Neuronal stem cell (in vitro differentiated cells): ENCODE measurements at regions not wholly inside any gene's neighbourhood (a gene's known extent, or its start where the extent isn't known, plus 50 kb on each side); places are given as distances from the start of the nearest gene placed in this dataset.

Experiments
- DNase-seq: peaks from one replicate; pipeline ENCODE4 v3.0.0-alpha.2; 2013; ENCODE audit warnings: low spot score
- H2AFZ ChIP-seq: one replicate; pipeline ENCODE4 v1.6.1; 2013; ENCODE audit warnings: mild to moderate bottlenecking, low read length, inconsistent platforms
- H2AK5ac ChIP-seq: 2 replicates; pipeline ENCODE4 v1.6.1; 2013; ENCODE audit warnings: low read depth, mild to moderate bottlenecking, inconsistent platforms, low read length, moderate library complexity, mixed read lengths
- H2BK120ac ChIP-seq: 2 replicates; pipeline ENCODE4 v1.6.1; 2013; ENCODE audit warnings: low read depth, mild to moderate bottlenecking, inconsistent platforms, low read length, moderate library complexity, mixed read lengths
- H2BK12ac ChIP-seq: one replicate; pipeline ENCODE4 v1.6.1; 2013; ENCODE audit warnings: low read length, inconsistent platforms
- H2BK15ac ChIP-seq: 2 replicates; pipeline ENCODE4 v1.6.1; 2013; ENCODE audit warnings: mild to moderate bottlenecking, low read length, inconsistent platforms, mixed read lengths
- H2BK5ac ChIP-seq: one replicate; pipeline ENCODE4 v1.6.1; 2013; ENCODE audit warnings: inconsistent platforms, mild to moderate bottlenecking, low read length, moderate library complexity
- H3K14ac ChIP-seq: one replicate; pipeline ENCODE4 v1.6.1; 2013; ENCODE audit warnings: low read length, inconsistent platforms
- H3K18ac ChIP-seq: 2 replicates; pipeline ENCODE4 v1.6.1; 2013; ENCODE audit warnings: low read length, inconsistent platforms
- H3K23ac ChIP-seq: 2 replicates; pipeline ENCODE4 v1.6.1; 2013; ENCODE audit warnings: low read depth, mild to moderate bottlenecking, mixed read lengths, low read length, inconsistent platforms; ENCODE audit not compliant: poor library complexity
- H3K27ac ChIP-seq: replicated peaks from 3 replicates; pipeline ENCODE4 v1.5.1; 2013; ENCODE audit warnings: low read length, inconsistent platforms
- H3K27me3 ChIP-seq, 3 experiments: 2 replicates each; pipeline ENCODE4 v1.6.1; 2013; ENCODE audit warnings: low read length in 3 of 3, mild to moderate bottlenecking in 2 of 3, inconsistent platforms in 1 of 3, low read depth in 1 of 3, mixed read lengths in 1 of 3, moderate library complexity in 1 of 3; ENCODE audit not compliant: control insufficient read depth in 3 of 3, insufficient read depth in 3 of 3
- H3K36me3 ChIP-seq, 2 donors: replicated peaks in 1 of 2; 2 replicates each; pipeline ENCODE4 v1.6.1; 2013; ENCODE audit warnings: low read length in 2 of 2; ENCODE audit not compliant: control insufficient read depth in 2 of 2, insufficient read depth in 2 of 2
- H3K4ac ChIP-seq: 2 replicates; pipeline ENCODE4 v1.6.1; 2013; ENCODE audit warnings: inconsistent platforms, mild to moderate bottlenecking, low read length, moderate library complexity
- H3K4me1 ChIP-seq, 2 donors: 1 replicate in 1 of 2; 2 replicates in 1 of 2; pipeline ENCODE4 v1.6.1; 2013; ENCODE audit warnings: low read length in 2 of 2, low read depth in 1 of 2; ENCODE audit not compliant: control insufficient read depth in 2 of 2, insufficient read depth in 1 of 2
- H3K4me2 ChIP-seq: one replicate; pipeline ENCODE4 v1.6.1; 2013; ENCODE audit warnings: mild to moderate bottlenecking, low read length, inconsistent platforms; ENCODE audit not compliant: insufficient read depth, poor library complexity, severe bottlenecking
- H3K4me3 ChIP-seq, 2 donors: 2 replicates each; pipeline ENCODE4 v1.5.1; 2013; ENCODE audit warnings: low read length in 2 of 2, mild to moderate bottlenecking in 2 of 2, inconsistent platforms in 1 of 2, moderate library complexity in 1 of 2
- H3K79me1 ChIP-seq: one replicate; pipeline ENCODE4 v1.6.1; 2013; ENCODE audit warnings: low read depth, mild to moderate bottlenecking, inconsistent platforms, low read length, moderate library complexity
- H3K9ac ChIP-seq: one replicate; pipeline ENCODE4 v1.6.1; 2013; ENCODE audit warnings: mild to moderate bottlenecking, low read depth, low read length, inconsistent platforms; ENCODE audit not compliant: poor library complexity
- H3K9me3 ChIP-seq, 2 donors: replicated peaks in 1 of 2; 2 replicates each; pipeline versions ENCODE3 to v1.6.1; 2013; ENCODE audit warnings: low read length in 2 of 2, mild to moderate bottlenecking in 2 of 2, inconsistent platforms in 1 of 2, low read depth in 1 of 2, mixed read lengths in 1 of 2, moderate library complexity in 1 of 2; ENCODE audit not compliant: control insufficient read depth in 2 of 2, insufficient read depth in 1 of 2
- H4K8ac ChIP-seq: one replicate; pipeline ENCODE4 v1.6.1; 2013; ENCODE audit warnings: low read depth, mild to moderate bottlenecking, inconsistent platforms, low read length, moderate library complexity
- H4K91ac ChIP-seq: one replicate; pipeline ENCODE4 v1.6.1; 2013; ENCODE audit warnings: low read length, low read depth, mild to moderate bottlenecking, inconsistent platforms; ENCODE audit not compliant: poor library complexity
- WGBS, 2 donors: extraction: QIAGEN DNeasy Blood & Tissue Kit; methylation state at CpG; one replicate each; pipeline ENCODE4 v1.1.7; 2013; ENCODE audit warnings: missing lambda C conversion rate in 2 of 2, mixed read lengths in 1 of 2; ENCODE audit not compliant: insufficient read length in 2 of 2, insufficient replicate concordance in 1 of 2; ENCODE audit errors: extremely low coverage in 2 of 2; 5-methylcytosine and 5-hydroxymethylcytosine counted together

GRCh38 chr14:83548061-83548839 is 1981.7 kb upstream of the FLRT2 start:
- Histone ChIP-seq H3K4me3 (no peak overlapping the region), H3K9me3 (no peaks in the 10 kb centered on the region), H2BK120ac (no peak overlapping the region), H2BK15ac (no peak overlapping the region), H3K9ac (no peak overlapping the region), H3K4ac (no peak overlapping the region), H3K4me1 (peaks cover 0 to 4% of the 10 kb centered on the region in 2 donors), H2BK12ac (no peak overlapping the region), H3K27ac (no peak overlapping the region), H3K23ac (no peak overlapping the region), H3K36me3 (no peaks in the 10 kb centered on the region), H2BK5ac (no peak overlapping the region), H2AK5ac (no peak overlapping the region), H3K79me1 (no peaks in the 10 kb centered on the region), H2AFZ (no peak overlapping the region), H4K8ac (no peak overlapping the region), H3K18ac (no peak overlapping the region), H3K27me3 (no peaks in the 10 kb centered on the region), H3K4me2 (no peak overlapping the region), H3K14ac (no peak overlapping the region), H4K91ac (no peak overlapping the region)
- no CpG with 5 or more reads among the region's 5 CpGs for WGBS, 2 donors
- peak; percentile 3 for DNase-seq

DNA sequence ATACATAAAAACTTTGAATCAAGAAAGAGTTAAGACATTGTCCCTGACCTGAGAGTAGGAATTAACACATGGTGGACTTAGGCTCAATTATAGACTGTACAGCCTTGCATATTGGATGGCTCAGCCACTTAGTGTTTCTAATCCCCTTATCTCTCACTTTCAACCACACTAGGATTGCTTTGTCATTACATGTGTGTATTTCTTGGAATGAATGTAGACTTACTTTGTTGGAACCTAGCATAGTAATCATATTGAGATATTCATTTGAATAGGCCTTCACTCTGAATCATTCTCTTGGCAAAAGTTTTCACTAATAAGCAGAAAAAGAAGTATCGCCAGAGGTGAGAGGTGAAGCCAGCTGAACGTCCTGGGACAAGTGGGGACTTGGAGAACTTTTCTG is 1973.9 kb upstream of the FLRT2 start:
- no peak overlapping the region for H2BK5ac ChIP-seq
- H4K8ac ChIP-seq: no peak overlapping the region
- no peaks in the 10 kb centered on the region for H3K27me3 ChIP-seq
- H3K4me3 ChIP-seq: no peak overlapping the region
- H4K91ac ChIP-seq: no peak overlapping the region
- WGBS, 2 donors: no CpG with 5 or more reads among the region's 2 CpGs
- H3K79me1 ChIP-seq: no peaks in the 10 kb centered on the region
- H3K14ac ChIP-seq: no peak overlapping the region
- no peak overlapping the region for H2AFZ ChIP-seq
- no peak overlapping the region for H2BK15ac ChIP-seq
- H2BK120ac ChIP-seq: no peak overlapping the region
- no peak overlapping the region for H2AK5ac ChIP-seq
- H3K36me3 ChIP-seq: no peaks in the 10 kb centered on the region
- no peak overlapping the region for H3K18ac ChIP-seq
- H3K27ac ChIP-seq: no peak overlapping the region
- H3K23ac ChIP-seq: no peak overlapping the region
- DNase-seq: no peak
- no peak overlapping the region for H3K4me2 ChIP-seq
- no peak overlapping the region for H2BK12ac ChIP-seq
- H3K4me1 ChIP-seq: no peaks in the 10 kb centered on the region
- no peak overlapping the region for H3K4ac ChIP-seq
- H3K9me3 ChIP-seq: peaks cover 0 to 2% of the 10 kb centered on the region in 2 donors
- no peak overlapping the region for H3K9ac ChIP-seq

DNA sequence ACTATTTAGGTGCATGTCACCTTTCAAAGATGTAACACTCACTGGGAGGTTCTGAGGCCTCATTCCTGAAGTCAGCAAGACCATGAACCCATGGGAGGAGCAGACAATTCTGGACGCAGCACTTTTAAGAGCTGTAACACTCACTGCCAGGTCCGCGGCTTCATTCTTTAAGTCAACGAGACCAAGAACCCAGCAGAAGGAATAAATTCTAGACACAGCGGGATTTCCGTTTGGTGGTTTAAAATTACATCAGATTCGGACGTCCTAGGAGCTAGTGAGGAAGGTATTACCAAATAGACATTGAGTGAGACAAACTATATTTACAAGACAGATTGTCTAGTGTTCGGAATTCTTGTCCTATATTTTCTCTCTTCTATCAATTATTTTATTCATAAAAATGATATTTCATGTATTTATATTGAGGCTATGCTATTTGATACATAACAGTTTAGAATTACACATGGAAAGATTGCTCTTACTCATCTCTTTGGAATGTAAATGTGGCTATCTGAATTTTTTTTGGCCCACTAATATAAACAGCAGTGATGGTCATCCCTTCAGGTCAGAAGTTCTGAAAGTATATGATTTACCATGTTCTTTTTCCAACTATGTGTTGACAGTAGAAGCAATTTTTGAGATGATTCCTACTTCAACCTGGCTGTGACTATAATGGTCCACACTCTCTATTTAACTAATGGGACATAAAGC is 1973.0 kb upstream of the FLRT2 start:
- Histone ChIP-seq H3K27ac (no peak overlapping the region), H2AFZ (no peak overlapping the region), H3K14ac (no peak overlapping the region), H3K9ac (no peak overlapping the region), H3K4me1 (no peaks in the 10 kb centered on the region), H3K4me2 (no peak overlapping the region), H2AK5ac (no peak overlapping the region), H2BK15ac (no peak overlapping the region), H3K23ac (no peak overlapping the region), H3K27me3 (no peaks in the 10 kb centered on the region), H3K4ac (no peak overlapping the region), H2BK5ac (no peak overlapping the region), H3K9me3 (peaks cover 0 to 2% of the 10 kb centered on the region in 2 donors), H3K36me3 (no peaks in the 10 kb centered on the region), H3K18ac (no peak overlapping the region), H3K4me3 (no peak overlapping the region), H2BK12ac (no peak overlapping the region), H3K79me1 (no peaks in the 10 kb centered on the region), H4K8ac (no peak overlapping the region), H4K91ac (no peak overlapping the region), H2BK120ac (no peak overlapping the region)
- WGBS, 2 donors: no CpG with 5 or more reads among the region's 9 CpGs
- DNase-seq: no peak

DNA sequence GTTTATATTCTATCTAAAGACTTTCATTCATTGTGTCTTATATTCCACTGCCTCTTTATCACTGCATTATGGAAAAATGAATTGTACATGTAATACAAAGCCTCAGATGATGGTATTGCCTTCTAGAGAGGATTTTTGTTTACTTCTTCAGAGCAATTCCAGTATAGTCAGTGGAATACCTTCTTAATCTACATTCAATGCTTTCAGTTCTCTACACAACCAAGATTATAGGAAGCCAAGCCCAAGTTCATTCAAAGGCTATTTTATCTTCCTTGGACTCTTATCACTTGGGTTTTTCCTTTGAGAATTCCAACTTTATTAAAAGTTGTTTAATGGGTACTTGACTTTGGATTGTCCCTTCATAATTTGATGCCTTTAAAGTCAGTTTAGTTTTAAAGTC is 1971.0 kb upstream of the FLRT2 start:
- Histone ChIP-seq H3K23ac (no peak overlapping the region), H3K14ac (no peak overlapping the region), H2BK120ac (no peak overlapping the region), H3K4me2 (no peak overlapping the region), H3K18ac (no peak overlapping the region), H3K27me3 (no peaks in the 10 kb centered on the region), H2BK15ac (no peak overlapping the region), H3K4me3 (no peak overlapping the region), H3K4me1 (no peaks in the 10 kb centered on the region), H3K79me1 (no peaks in the 10 kb centered on the region), H2BK5ac (no peak overlapping the region), H2AFZ (no peak overlapping the region), H3K4ac (no peak overlapping the region), H4K91ac (no peak overlapping the region), H2BK12ac (no peak overlapping the region), H3K27ac (no peak overlapping the region), H3K9ac (no peak overlapping the region), H3K9me3 (peaks cover 0 to 2% of the 10 kb centered on the region in 2 donors), H4K8ac (no peak overlapping the region), H2AK5ac (no peak overlapping the region), H3K36me3 (no peaks in the 10 kb centered on the region)
- DNase-seq: no peak
